ENCODE measurements at regions not wholly inside any gene's neighbourhood (a gene's known extent, or its start where the extent isn't known, plus 50 kb on each side); places are given as distances from the start of the nearest gene placed in this dataset.

DNA sequence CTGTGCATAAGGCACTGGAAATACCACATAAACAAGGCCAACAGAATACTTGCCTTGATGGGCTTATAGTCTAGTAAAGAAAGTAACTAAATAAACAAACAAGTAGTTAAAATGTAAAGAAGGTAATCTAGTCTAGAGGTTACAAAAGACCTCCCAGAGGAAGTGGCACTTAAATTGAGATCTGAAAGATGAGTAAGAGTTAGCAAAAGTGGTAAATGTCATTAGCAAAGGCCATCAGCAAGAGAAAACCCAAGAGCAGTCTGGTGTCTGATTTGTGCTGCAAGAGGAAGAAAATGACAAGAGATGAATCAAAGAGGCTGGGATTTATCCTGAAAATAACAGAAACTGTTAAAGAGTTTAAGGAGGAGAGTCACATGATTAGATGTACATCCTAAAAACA is 96.6 kb upstream of the SMLR1 start:
- no peak for DNase-seq (ENCODE audit: low read depth)
- TF ChIP-seq, protein P1, sequence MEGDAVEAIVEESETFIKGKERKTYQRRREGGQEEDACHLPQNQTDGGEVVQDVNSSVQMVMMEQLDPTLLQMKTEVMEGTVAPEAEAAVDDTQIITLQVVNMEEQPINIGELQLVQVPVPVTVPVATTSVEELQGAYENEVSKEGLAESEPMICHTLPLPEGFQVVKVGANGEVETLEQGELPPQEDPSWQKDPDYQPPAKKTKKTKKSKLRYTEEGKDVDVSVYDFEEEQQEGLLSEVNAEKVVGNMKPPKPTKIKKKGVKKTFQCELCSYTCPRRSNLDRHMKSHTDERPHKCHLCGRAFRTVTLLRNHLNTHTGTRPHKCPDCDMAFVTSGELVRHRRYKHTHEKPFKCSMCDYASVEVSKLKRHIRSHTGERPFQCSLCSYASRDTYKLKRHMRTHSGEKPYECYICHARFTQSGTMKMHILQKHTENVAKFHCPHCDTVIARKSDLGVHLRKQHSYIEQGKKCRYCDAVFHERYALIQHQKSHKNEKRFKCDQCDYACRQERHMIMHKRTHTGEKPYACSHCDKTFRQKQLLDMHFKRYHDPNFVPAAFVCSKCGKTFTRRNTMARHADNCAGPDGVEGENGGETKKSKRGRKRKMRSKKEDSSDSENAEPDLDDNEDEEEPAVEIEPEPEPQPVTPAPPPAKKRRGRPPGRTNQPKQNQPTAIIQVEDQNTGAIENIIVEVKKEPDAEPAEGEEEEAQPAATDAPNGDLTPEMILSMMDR (IDR thresholded peaks at IDR 0.05; ENCODE audit: insufficient read depth, low read depth, low read length), result no peak
- no peak overlapping the region for H3K4me3 ChIP-seq (ENCODE audit: low read depth, low read length)

DNA sequence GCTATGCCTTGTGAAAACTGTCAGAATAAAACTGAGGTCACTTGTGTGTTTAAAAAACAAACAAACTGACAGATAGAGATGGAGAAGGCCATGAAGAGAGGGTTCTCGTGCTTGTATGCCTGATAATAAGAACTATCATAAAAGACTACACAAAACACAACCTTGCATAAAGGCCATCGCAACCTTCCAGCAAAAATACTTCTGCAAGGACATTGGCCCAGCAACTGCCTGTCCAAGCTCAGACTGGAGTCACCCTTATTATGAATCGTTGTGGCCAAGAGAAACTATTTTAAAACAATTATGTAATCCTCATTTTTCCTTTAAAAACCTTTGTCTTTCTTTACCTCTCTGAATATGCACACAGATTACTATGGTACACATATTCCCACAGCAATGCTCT is 93.0 kb upstream of the SMLR1 start:
- TF ChIP-seq, protein P1 (IDR thresholded peaks at IDR 0.05; ENCODE audit: insufficient read depth, low read depth, low read length), result no peak
- DNase-seq (ENCODE audit: low read depth), result no peak
- H3K4me3 ChIP-seq (ENCODE audit: low read depth, low read length), result no peak overlapping the region

DNA sequence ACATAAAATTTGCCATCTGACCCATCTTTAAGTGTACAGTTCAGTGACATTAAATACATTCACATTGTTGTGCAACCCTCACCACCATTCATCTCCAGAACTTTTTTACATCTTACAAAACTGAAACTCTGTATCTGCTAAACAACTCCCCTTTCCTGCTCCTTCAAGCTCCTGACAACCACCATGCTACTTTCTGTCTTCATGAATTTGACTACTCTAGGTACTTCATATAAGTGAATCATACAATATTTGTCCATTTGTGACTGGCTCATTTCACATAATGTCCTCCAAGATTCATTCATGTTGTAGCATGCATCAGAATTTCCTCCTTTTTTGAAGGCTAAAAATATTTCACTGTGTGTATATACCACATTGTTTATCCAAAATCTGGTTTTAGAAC is 86.9 kb upstream of the SMLR1 start:
- TF ChIP-seq, protein P1 (IDR thresholded peaks at IDR 0.05; ENCODE audit: insufficient read depth, low read depth, low read length), result no peak
- H3K4me3 ChIP-seq (ENCODE audit: low read depth, low read length), result no peak overlapping the region

DNA sequence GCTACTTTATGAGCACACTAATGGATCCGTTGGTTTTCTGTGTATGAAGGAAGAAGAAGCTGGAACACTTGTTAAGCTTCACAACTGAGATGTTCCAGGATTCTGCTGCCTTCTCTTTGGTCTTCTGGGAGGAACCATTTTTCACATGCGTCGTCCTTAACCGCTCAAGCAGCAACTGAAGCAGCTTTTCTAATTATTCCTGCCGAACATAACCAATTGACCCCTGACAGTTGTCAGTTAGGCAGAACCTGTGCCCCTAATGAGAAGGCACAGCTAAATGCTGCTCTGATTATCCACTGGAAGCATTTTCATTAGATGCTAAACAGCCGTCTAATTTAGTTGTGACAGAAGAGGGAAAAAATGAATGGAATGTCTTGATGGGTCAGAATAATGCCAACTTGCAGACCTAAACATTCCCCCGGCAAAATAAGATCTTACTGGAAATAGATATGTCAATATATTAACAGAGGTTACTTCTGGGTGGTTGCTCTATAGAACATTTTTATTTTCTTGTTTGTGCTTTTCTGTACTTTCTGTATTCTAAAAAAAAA is 85.0 kb upstream of the SMLR1 start:
- DNase-seq (ENCODE audit: low read depth), result no peak
- no peak overlapping the region for H3K4me3 ChIP-seq (ENCODE audit: low read depth, low read length)
- TF ChIP-seq, protein P1 (IDR thresholded peaks at IDR 0.05; ENCODE audit: insufficient read depth, low read depth, low read length), result no peak

More for the DNA sequence above, 86.9 kb upstream of the SMLR1 start:
- DNase-seq (ENCODE audit: low read depth), result no peak

DNA sequence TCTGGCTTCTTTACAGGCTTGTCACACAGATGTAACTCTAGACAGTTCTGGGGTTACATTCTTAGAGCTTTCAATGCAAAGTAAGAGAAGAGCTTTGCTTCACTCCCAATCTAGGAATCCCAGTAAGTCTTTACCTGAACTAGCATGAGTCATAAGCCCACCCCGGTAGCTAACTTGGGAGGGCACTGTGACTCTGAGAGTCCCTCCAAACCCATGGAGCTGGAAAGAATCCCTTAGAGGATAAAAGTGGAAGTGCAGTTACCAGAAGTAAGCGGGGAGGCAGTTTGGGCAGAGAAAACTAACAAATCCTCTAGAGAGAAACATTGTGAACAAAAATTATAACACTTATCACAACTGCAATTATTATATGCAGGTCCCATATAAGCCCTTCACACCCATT is 84.0 kb upstream of the SMLR1 start:
- TF ChIP-seq, protein P1 (IDR thresholded peaks at IDR 0.05; ENCODE audit: insufficient read depth, low read depth, low read length), result no peak
- no peak for DNase-seq (ENCODE audit: low read depth)
- no peak overlapping the region for H3K4me3 ChIP-seq (ENCODE audit: low read depth, low read length)

DNA sequence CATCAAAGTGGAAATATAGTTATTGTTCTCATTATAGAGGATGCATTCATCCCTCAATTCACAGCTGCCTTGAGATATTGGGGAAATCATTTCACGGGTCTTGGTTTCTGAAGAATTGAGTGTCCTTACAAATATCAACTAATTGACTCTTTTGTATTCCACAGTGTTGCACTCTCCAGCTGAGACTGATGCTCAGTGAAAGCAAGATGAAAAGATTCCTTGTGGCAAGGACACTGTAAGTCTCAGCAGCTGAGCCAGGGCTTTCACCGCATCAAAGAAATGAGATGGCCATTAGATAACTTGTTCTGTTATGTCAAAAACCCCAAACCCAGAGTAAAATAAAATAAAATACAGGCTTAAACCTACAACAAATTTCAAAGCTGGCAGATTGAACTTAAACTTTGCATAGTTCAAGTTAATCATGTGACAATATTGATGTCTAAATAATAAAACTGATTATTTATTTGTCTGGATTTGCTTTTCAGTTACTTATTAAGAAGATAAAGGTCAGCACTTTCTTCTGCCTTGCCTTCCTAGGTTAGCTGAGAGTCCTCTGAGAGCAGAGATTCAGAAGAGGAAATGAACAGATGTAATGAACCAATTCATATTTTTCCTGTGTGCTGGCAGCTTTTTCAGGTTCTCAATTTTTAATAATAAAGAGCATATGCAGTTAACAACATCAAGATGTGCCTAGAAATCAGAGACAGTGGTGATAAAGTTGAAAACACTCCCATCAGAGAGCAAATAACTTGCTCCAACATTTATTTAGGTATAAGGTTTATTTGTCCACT is 82.4 kb upstream of the SMLR1 start:
- TF ChIP-seq, protein P1 (IDR thresholded peaks at IDR 0.05; ENCODE audit: insufficient read depth, low read depth, low read length), result no peak
- H3K4me3 ChIP-seq (ENCODE audit: low read depth, low read length), result no peak overlapping the region
- DNase-seq (ENCODE audit: low read depth), result no peak
